ENCODE measurements at regions not wholly inside any gene's neighbourhood (a gene's known extent, or its start where the extent isn't known, plus 50 kb on each side); places are given as distances from the start of the nearest gene placed in this dataset.

GRCh38 chr1:221829327-221830015 is 87.6 kb upstream of the DUSP10 start:
- H3K4me1 Mint-ChIP-seq, result peaks cover 84% of the 10 kb centered on the region
- DNase-seq, result peak; percentile 50 to 55
- peaks cover 8% of the 10 kb centered on the region for H3K27me3 Mint-ChIP-seq
- peak overlapping the region; percentile 77 to 80 for H3K4me3 Mint-ChIP-seq
- H3K9me3 Mint-ChIP-seq, result peaks cover 3 to 19% of the 10 kb centered on the region in 2 donors
- peak overlapping the region; percentile 94 to 96 for H3K27ac Mint-ChIP-seq
- peak; percentile 94 for ATAC-seq

- H3K9me3 Mint-ChIP-seq, result peaks cover 3 to 12% of the 10 kb centered on the region in 2 donors
- peaks cover 94% of the 10 kb centered on the region for H3K4me1 Mint-ChIP-seq
- no peak for DNase-seq
- H3K27me3 Mint-ChIP-seq, result peaks cover 4% of the 10 kb centered on the region
- H3K27ac Mint-ChIP-seq, result no peak overlapping the region
- ATAC-seq, result no peak
- peak overlapping the region in 1 of 2 donors; percentile 61 for H3K4me3 Mint-ChIP-seq
These were observed 85.4 kb upstream of the DUSP10 start for GRCh38 chr1:221827307-221827642.

- no peak for DNase-seq
- Mint-ChIP-seq H3K27ac (peak overlapping the region in 1 of 2 donors; percentile 34), H3K27me3 (peaks cover 12% of the 10 kb centered on the region), H3K4me1 (peaks cover 76% of the 10 kb centered on the region), H3K9me3 (peaks cover 3 to 12% of the 10 kb centered on the region in 2 donors), H3K4me3 (peak overlapping the region in 1 of 2 donors; percentile 17)
- no peak for ATAC-seq
These were observed 83.0 kb upstream of the DUSP10 start for GRCh38 chr1:221824909-221825308.

GRCh38 chr1:221824025-221824424 is 82.1 kb upstream of the DUSP10 start:
- peaks cover 67% of the 10 kb centered on the region for H3K4me1 Mint-ChIP-seq
- ATAC-seq (peak; percentile 87), DNase-seq (peak in 1 of 2 donors; percentile 60)
- peaks cover 3 to 12% of the 10 kb centered on the region in 2 donors for H3K9me3 Mint-ChIP-seq
- no peak overlapping the region for H3K27ac Mint-ChIP-seq
- peaks cover 12% of the 10 kb centered on the region for H3K27me3 Mint-ChIP-seq
- no peak overlapping the region for H3K4me3 Mint-ChIP-seq

GRCh38 chr1:221823561-221823960 is 81.7 kb upstream of the DUSP10 start:
- Mint-ChIP-seq H3K4me1 (peaks cover 62% of the 10 kb centered on the region), H3K4me3 (no peak overlapping the region), H3K27me3 (peaks cover 12% of the 10 kb centered on the region), H3K9me3 (peaks cover 3 to 12% of the 10 kb centered on the region in 2 donors), H3K27ac (peak overlapping the region in 1 of 2 donors; percentile 9)
- DNase-seq (no peak), ATAC-seq (peak; percentile 11)

- peak in 1 of 2 donors; percentile 47 for DNase-seq
- Mint-ChIP-seq H3K9me3 (peaks cover 3 to 12% of the 10 kb centered on the region in 2 donors), H3K4me3 (no peak overlapping the region), H3K27me3 (peaks cover 12% of the 10 kb centered on the region), H3K4me1 (peaks cover 58% of the 10 kb centered on the region), H3K27ac (peak overlapping the region in 1 of 2 donors; percentile 9)
- peak; percentile 74 for ATAC-seq
These were observed 81.3 kb upstream of the DUSP10 start for GRCh38 chr1:221823149-221823548.

GRCh38 chr1:221822591-221822990 is 80.7 kb upstream of the DUSP10 start:
- H3K4me3 Mint-ChIP-seq, result no peak overlapping the region
- H3K9me3 Mint-ChIP-seq, result peaks cover 3 to 12% of the 10 kb centered on the region in 2 donors
- H3K4me1 Mint-ChIP-seq, result peaks cover 53% of the 10 kb centered on the region
- H3K27ac Mint-ChIP-seq, result no peak overlapping the region
- DNase-seq (no peak), ATAC-seq (no peak)
- H3K27me3 Mint-ChIP-seq, result peaks cover 12% of the 10 kb centered on the region

- Mint-ChIP-seq H3K27me3 (peaks cover 5% of the 10 kb centered on the region), H3K4me1 (no peaks in the 10 kb centered on the region), H3K4me3 (no peak overlapping the region), H3K27ac (no peak overlapping the region), H3K9me3 (no peaks in the 10 kb centered on the region)
- DNase-seq, result no peak
- ATAC-seq, result no peak
These were observed 75.0 kb upstream of the DUSP10 start for GRCh38 chr1:221816899-221817298.

- H3K27me3 Mint-ChIP-seq, result no peaks in the 10 kb centered on the region
- DNase-seq, result no peak
- ATAC-seq, result no peak
- no peak overlapping the region for H3K27ac Mint-ChIP-seq
- H3K4me3 Mint-ChIP-seq, result no peak overlapping the region
- H3K4me1 Mint-ChIP-seq, result peaks cover 10% of the 10 kb centered on the region
- H3K9me3 Mint-ChIP-seq, result peaks cover 0 to 2% of the 10 kb centered on the region in 2 donors
These were observed 73.8 kb upstream of the DUSP10 start for GRCh38 chr1:221815660-221816059.

GRCh38 chr1:221813887-221814286 is 72.0 kb upstream of the DUSP10 start:
- Mint-ChIP-seq H3K9me3 (peaks cover 3 to 11% of the 10 kb centered on the region in 2 donors), H3K27me3 (no peaks in the 10 kb centered on the region), H3K4me1 (peaks cover 28% of the 10 kb centered on the region), H3K27ac (no peak overlapping the region), H3K4me3 (no peak overlapping the region)
- DNase-seq (no peak), ATAC-seq (no peak)

GRCh38 chr1:221812905-221813597 is 71.2 kb upstream of the DUSP10 start:
- no peak overlapping the region for H3K4me3 Mint-ChIP-seq
- DNase-seq (no peak), ATAC-seq (no peak)
- no peak overlapping the region for H3K27ac Mint-ChIP-seq
- no peaks in the 10 kb centered on the region for H3K27me3 Mint-ChIP-seq
- peaks cover 4 to 11% of the 10 kb centered on the region in 2 donors for H3K9me3 Mint-ChIP-seq
- H3K4me1 Mint-ChIP-seq, result peaks cover 36% of the 10 kb centered on the region

- Mint-ChIP-seq H3K4me1 (peaks cover 38% of the 10 kb centered on the region), H3K9me3 (peaks cover 4 to 11% of the 10 kb centered on the region in 2 donors), H3K27ac (no peak overlapping the region), H3K27me3 (no peaks in the 10 kb centered on the region), H3K4me3 (no peak overlapping the region)
- no peak for DNase-seq
- ATAC-seq, result no peak
These were observed 70.3 kb upstream of the DUSP10 start for GRCh38 chr1:221812088-221812752.

- DNase-seq (no peak), ATAC-seq (no peak)
- H3K4me3 Mint-ChIP-seq, result peak overlapping the region; percentile 44 to 61
- peak overlapping the region in 1 of 2 donors; percentile 77 for H3K27ac Mint-ChIP-seq
- H3K9me3 Mint-ChIP-seq, result peaks cover 4 to 11% of the 10 kb centered on the region in 2 donors
- H3K4me1 Mint-ChIP-seq, result peaks cover 50% of the 10 kb centered on the region
- no peaks in the 10 kb centered on the region for H3K27me3 Mint-ChIP-seq
These were observed 68.5 kb upstream of the DUSP10 start for GRCh38 chr1:221810406-221810805.

- Mint-ChIP-seq H3K27ac (peak overlapping the region; percentile 36 to 73), H3K4me1 (peaks cover 59% of the 10 kb centered on the region), H3K4me3 (peak overlapping the region; percentile 46 to 48), H3K27me3 (no peaks in the 10 kb centered on the region), H3K9me3 (peaks cover 4 to 11% of the 10 kb centered on the region in 2 donors)
- ATAC-seq, result peak; percentile 86
- peak in 1 of 2 donors; percentile 23 for DNase-seq
These were observed 67.5 kb upstream of the DUSP10 start for GRCh38 chr1:221809091-221810029.

- Mint-ChIP-seq H3K4me1 (peaks cover 71% of the 10 kb centered on the region), H3K9me3 (peaks cover 4 to 11% of the 10 kb centered on the region in 2 donors), H3K4me3 (no peak overlapping the region), H3K27ac (no peak overlapping the region), H3K27me3 (no peaks in the 10 kb centered on the region)
- ATAC-seq (no peak), DNase-seq (no peak)
These were observed 65.1 kb upstream of the DUSP10 start for GRCh38 chr1:221806984-221807383.
